Cerebellar cortex (tissue), 1 donor: ENCODE measurements at regions not wholly inside any gene's neighbourhood (a gene's known extent, or its start where the extent isn't known, plus 50 kb on each side); places are given as distances from the start of the nearest gene placed in this dataset.

Experiments used
- DNase-seq: peaks from one replicate; pipeline ENCODE4 v3.0.0-alpha.2; 2015; ENCODE audit warnings: low spot score

DNA sequence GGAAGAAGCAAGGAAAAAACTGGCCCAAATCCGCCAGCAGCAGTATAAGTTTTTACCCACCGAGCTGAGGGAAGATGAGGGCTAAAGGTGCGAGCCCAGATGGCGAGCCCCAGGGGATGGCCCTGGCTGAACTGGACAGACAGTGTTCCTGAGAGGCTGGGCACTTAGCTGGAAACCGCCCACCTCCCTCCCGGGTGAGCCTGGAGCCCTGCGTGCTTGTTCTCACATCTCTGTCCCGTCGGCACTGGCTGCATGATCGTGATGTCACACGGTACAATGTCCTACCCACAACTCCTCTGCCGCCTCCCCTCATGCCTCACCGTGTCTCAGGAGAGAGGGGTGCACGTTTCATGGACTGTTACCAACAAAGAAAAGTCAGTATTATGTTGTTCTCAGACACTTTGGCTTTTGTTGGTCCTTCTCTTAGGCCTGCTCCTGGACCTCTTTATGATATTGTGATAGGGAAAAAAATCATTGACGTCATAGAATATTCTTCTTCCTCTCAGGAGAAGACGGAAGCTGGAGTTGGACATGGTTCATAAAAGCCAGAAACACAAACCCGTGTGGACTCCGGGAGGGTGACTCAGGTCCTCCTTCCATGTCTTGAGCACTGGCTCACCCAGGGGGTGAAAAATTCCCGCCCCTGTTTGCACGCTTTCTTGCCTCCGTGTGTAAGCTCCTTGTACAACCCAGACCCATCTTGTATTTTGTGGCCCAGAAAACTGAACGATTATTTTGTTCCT is 201.8 kb upstream of the TPM1 start:
- DNase-seq, result no peak

DNA sequence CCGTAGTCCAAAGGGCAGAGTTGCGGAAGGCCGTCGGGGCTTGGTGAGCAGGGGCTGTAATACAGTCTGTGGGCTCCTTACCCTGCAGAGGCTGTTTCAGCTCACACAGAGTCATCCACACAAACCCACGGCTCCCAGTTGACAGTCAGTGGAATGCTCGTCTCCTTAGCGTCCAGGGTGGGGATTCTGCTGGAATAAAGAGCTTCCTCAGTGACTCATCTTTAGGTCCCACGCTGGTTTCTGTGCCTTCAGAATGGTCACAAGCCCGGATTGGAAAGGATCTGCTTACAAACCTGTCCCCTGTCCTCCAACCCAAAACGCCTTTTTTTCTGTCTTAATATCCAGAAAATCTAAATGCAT is 201.3 kb upstream of the TPM1 start:
- no peak for DNase-seq

DNA sequence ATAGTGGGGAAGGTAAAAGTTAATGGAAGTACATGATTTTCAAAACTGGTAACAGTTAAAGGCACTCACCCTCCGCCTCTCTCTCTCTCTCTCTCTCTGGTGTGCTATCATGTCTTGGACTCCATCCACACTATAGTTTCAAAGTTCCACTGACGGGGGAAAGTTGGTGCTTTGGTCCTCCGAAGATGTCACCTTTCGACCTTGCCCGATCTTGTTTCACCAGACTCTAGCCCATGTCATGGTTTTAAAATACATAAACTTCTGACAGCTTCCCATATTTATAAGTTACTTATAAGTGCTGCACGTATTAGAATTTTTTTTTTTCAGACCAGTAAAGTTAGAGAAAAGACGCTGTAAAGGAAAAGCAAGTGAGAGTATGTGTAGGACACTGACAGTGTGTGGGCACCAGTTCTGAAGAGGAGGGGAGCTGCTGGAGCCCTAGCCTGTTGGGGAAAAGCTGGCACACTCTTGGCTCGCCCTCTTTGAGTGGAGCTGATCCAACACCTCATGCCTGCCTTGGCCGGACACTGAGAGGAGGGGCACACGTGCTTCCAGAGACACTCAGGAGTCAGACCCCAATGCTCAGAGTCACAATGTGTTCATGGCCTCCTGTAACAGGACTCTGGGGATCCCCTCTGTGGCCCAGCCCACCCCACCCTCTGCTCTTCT is 200.5 kb upstream of the TPM1 start:
- DNase-seq, result no peak

DNA sequence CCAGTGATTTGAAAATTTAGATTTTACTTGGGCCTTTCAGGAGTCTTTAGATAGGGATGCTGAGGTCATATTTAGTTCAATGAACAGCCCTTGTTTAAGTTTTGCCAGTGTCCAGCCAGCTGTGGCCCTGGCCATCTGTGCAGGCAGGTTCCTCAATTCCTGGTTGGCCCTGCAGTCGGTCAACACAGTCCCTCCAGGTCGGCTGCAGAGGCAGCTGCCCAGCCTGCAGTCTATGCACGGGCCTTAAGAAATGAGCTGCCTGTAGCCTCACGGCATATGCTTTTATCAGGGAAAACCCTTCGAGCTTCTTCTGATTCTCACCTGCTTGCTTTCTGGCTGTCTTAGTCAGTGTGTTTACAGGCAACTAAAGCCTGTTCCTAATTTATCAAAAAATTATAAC is 199.2 kb upstream of the TPM1 start:
- no peak for DNase-seq

DNA sequence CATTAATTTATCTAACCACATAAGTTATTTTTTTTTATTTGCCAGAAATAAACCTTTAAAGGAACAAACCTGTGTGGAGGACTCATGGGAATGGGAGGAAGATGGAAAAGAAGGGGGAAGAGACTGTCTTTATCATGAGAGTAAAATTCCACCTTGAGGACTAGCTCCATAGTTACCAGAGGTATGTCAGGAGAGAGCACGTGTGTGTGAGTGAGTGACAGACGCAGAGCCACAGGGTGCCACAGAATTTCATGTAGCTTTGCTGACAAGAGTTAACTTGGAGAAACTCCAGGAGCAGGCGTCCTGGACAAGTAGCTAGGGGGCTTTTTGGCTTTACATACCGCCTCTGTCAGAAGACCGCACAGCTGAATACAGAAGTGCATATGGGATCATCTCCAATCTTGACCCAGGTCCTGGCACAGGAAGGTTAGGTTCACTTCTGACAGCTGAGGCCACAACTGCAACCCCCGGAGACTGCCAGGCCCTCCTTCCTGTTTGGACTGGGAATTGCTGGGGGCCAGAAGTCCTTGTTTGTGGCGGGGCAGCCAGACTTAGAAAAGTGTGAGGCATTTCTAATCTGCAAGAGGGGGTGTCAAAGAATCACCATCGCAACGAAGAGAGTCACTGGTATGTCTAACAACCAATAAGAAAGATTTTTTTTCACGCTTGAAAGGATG is 197.8 kb upstream of the TPM1 start:
- no peak for DNase-seq

DNA sequence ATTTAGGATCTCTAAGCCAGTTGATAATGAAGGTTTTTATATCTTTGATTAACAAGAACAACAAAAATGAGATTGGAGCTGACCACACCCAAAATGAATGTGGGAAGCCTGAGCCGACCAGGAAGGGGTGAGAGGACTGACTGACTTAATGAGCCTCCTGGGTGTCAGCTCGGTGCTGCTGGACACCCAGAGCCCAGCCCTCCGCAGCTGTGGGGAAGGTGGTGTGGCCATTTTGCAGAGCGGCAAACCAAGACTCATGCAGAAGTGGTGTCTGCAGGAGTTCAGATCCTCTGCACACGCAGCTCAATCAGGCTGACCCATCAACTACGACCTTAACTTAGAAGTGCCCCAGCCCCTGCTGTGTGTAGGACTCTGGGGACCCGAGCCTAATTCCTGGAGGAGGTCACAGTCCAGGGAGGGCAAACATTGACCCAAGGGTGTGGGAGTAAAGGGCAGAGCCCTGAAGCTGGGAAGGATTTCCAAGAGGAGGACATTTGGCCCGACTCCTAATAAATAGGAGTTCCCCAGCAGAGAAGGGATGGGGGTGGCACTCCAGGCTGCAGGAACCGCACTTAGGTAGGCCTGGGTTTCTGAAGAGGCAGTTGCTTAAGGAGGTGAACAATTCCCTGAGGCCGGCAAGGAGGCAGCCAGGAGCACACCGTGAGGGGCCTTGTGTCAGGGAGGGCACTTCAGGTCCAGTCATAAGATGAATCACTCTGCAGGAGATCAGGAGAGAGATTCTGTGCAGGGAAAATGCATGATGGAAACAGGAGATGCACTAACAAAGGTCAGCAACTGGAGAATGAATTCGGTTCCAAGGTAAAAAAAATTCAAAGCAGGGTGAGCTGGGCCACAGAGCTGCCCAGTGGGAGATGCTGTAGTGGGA is 197.1 kb upstream of the TPM1 start:
- peak; percentile 35 for DNase-seq

DNA sequence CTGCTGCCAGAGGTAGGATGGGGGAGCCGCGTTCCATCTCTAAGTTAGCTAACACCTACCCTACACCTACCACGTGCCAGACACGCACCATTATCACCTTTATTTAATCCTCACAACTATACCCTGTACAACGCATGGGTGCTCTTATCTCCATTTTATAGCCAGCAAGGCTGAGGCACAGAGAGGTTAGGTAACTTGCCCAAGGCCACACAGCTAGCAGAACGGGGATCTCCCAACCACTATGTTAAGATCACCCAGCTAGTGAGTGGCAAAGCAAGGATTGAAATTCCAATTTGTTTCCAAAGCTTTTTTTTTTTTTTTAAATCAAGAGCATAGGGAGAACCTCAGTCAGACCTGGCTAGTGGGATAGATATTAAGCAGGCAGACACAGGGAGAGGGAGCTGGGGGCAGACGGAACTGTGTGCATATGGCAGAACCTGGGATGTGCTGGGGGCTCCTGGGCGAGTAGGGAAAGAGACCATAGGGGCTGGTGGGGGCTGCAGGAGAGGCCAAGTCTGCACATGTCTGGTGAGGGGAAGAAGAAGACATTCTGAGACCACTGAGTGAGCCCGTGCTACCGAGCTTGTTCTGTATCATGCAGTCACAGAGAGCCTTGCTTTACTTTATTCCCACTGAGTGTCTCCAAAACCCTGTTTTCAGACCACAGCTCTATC is 196.3 kb upstream of the TPM1 start:
- DNase-seq, result no peak

DNA sequence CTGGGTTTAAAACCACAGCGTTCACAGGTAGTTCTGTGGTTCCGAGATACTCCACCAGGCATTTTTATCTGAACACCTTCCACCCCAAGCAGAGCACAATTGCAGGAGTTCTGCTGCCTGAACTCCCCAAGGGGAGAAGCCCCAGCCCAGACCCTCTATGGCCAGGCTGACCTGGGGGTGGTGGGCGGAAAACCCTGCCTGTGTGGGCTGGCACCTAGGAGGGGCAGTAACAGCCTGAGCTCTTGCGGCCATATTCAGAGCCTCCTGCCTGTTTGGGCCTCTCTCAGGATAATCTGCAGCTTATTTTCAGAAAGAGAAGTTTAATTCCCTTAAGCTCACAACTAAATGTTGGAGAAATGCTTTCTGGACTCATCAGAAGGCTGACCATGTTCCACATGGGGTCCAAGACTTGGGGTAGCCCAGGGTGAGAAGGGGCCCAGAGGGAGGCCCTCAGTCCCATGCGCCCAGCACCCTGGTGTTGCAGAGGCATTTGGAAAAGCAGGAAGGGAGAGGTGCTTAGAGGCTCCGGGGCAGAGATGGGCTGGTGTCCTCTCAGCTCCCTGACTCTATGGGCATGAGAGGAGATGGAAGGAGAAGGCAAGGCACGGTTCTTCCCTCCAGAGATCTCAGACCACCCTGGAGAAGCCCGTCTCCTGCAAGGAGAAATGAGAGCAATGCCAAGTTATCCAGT is 195.6 kb upstream of the TPM1 start:
- no peak for DNase-seq

DNA sequence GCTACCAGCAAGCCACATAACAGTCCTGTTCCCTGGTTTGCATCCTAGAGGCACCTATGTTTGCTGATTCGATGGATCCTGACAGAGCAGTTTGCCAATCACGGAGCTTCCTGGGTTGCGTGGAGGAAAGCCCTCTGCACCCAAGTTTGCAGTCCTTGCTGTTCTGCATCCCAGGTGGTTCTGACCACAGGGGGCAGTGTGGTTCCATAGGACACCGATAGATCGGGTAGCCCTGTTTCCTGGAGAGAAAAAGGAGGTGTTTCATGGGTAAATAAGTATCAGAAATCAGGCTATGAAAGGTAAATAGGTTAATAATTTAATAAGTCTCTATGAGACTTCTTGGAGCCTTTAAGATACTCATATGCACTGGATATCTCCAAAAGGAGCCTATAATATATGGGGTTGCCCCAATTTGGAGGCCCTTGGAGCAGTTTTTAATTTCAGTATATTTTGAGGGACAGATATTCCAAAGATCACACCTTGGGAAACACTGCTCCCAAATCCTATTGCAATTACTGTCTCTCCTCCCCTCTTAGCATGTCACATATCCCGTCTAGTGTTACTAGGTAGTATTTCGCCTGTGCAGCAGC is 194.6 kb upstream of the TPM1 start:
- peak; percentile 79 for DNase-seq

DNA sequence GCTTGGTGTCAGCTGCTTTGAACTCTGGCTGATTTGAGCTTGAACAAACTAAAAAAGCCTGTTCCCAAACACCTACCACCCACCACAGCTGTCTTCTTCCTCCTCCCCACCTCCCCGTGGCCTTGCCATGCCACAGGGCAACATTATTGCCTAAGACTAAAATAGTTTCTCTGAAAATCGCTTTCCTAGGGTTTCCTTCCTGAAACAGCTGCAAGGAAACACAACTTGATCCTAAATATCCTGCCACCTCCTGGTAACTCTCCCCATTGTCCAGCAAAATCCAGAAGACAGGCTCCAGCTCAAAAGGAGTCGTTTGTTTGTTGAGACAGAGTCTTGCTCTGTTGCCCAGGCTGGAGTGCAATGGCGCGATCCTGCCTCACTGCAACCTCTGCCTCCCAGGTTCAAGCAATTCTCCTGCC is 193.9 kb upstream of the TPM1 start:
- DNase-seq, result no peak

DNA sequence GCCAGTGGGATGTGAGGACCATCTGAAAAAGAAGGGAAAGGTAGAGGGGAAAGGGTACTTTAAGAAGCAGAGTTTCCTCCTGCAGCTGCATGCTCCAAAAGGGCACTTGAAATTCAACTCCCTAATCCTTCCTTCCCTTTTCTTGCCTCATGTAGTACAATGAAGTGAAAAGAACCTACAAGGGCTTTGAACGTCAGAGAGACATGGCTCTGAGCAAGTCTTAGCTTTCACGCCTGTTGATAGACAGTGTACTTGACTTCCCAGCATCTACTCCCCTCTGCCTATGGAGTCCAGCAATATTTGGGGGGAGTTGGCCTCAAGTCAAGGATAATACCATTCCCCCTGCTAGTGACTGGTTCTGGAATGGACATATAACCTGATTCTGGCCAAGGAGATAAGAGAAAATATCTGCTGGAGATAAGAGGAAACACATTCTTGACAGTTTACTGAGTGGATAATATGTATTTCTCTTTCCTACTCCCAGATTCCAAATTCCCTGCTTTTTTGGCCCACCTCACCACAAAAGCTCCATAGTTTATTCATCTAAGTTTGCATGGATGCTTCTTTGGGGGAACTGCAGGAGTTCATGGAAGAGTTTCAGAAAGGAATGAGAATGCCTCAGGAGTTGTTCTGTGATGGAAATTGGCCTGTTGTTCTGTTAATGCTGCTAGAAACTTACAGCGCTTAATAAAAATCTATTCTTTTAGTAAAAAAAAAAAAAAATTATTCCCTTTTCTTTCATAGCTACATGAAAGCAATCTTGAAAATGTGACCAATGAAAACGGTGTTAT is 193.0 kb upstream of the TPM1 start:
- DNase-seq, result no peak

DNA sequence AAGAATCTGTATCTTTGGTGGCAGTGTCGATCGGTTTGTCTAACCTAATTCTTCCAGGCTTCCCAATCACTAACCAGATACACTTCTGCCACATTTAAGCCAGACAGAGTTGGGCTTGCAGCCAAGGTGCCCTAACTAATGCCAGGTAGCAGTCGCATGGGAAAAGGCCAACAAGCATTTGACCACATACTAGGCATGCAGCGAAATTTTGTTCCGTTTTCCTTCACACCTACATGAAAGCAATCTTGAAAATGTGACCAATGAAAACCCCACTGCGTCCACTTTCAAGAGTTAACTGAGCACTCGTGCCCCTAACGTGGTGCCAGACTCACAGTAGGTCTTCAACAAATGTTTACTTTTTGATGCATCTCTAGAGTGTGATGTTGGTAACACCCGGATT is 192.2 kb upstream of the TPM1 start:
- peak; percentile 60 for DNase-seq

DNA sequence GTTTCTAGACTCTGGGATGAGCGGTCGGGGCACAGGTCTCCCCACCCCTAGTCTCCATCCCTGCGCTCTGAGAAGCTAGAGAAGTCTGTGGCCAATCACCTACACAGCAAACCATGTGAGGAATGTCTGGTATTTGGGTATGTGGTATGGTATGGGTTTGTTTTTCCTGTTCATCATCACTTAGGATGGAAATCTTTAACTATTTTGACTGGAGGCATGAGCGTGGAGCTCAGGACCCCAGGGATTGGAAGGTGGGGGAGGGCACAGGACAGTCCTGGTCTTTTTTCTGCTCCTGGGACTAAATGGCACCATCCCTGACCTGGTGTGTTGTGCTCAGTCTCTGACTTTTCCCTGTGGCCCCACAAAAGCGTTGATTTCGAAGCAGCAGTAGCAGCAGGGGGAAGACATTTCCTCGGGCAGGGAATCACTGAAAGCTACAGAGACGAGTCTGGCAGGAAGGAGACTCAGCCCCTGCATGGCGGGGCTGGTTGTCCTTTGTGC is 191.7 kb upstream of the TPM1 start:
- DNase-seq, result peak; percentile 52

DNA sequence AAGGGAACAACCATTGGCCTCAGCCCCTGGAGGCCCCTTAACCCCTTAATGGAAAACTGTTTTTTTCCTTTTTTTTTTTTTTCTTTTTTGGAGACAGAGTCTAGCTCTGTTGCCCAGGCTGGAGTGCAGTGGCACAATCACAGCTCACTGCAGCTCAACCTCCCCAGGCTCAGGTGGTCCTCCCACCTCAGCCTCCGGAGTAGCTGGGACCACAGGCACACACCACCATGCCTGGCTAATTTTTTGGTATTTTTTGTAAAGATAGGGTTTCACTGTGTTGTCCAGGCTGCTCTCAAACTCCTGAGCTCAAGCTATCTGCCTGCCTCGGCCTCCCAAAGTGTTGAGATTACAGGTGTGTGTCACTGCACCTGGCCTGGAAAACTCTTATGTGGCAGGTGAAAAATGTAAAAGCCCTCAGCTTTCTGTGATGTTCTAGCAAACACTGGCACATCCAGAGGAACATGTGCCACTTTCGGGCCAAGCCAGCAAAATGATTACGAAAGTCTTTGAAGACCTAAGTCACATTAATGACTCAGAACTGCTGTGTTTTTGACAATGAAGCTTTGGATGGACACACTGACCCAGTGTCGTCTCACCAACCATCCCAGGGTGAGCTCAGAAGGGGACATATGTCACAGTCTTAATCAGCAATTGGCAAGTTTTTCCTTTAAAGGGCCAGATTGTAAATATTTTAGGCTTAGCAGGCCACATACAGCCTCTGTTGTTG is 189.3 kb upstream of the TPM1 start:
- peak; percentile 49 for DNase-seq

DNA sequence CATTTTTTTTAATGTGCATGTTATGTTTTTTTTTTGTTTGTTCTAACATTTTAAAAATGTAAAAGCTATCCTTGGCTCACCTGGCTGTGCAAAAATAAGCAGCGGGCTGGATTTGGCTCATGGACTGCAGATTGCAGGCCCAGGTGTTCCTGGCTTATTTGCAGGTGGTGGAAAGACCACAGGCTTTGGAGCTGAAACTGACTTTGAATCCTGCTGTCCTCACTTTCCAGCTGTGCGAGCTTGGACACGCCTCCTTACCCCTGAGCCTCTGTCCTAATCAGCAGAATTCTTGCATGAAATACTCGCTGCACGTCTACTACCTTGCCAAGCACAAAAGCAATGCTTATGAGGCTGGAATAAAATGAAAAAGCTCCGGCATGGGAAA is 188.7 kb upstream of the TPM1 start:
- DNase-seq, result no peak

DNA sequence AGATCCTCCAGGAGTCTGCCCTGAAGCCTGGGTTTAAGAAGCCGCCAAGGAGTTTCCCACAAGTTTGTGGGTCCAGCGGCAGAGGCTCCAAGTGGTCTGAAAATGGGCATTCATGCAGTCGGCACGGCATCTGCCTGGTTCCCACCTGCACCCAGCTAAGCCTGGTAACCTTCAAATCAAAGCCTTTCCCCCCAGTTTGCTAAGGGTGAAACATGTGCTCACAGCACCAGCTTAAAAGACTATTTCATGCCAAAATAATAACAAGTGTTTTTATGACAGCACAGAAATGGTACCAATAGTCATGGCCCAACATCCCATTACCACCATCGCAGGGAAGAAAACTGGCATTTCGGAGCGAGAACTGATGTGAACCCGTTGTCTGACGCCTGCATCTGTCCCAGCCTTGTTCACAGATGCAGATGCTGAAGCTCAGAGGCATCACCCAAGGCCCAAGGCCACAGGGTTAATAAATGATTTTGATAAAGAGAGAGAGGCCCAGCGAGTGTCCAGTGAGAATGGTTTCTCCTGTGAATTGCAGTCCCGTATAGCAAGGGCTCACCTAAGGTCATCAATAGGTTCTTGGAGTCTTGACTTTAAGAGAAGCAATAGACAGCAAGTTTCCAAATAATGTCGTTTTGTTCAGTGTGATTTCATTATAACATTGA is 188.0 kb upstream of the TPM1 start:
- no peak for DNase-seq

DNA sequence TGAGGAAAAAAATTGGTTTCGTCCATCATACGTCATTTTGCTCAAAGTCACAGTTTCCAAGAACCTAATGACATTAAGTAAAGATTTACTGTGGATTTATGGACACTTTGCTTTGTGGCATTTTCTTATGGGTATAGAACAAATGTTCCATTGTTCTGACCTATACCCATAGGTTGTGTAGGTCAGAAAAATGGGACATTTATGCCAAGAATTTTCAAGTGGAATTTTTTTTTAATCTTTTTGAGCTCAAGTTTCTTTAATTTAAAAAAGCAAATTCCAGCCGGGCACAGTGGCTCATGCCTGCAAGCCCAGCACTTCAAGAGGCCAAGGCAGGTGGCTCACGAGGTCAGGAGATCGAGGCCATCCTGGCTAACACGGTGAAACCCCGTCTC is 187.5 kb upstream of the TPM1 start:
- no peak for DNase-seq

DNA sequence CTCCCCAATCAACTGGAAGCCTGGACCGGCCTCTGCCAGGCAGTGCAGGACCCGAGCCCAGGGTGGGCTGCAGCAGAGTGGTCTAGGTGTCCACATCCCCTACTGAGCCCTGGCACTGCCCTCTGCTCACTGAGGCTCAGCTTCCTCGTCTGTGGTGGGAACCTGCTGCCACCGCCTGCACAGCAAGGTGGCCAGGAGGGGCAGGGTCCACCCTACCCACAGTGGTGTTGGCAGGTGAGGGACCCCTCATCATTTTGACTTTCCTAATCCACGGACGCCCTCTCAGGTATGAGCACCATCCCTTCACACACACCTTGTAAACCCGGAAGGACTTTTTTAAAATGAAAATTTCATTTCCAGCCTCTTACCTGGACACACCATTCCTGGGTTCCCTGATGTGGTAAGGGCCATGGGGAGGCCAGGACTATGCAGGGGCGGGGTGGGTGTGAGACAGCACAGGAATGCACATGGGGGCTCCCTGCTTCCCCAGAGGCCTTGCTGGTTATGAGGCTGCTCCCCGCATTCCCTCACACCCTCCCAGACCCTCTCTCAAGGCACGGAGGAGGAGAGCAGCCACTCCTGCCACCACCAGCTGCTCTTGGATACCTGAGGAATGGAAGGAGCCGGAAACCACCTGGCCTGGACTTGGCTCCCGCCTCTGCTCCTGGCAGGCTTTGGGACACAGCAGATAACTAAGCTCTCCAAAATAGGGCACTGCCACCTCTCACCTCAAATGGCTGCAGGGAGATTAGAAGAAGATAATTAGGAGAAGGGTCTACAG is 185.9 kb upstream of the TPM1 start:
- DNase-seq, result peak; percentile 80
